HG03039 (cell line): ENCODE measurements at regions not wholly inside any gene's neighbourhood (a gene's known extent, or its start where the extent isn't known, plus 50 kb on each side); places are given as distances from the start of the nearest gene placed in this dataset.

ENCODE experiments used
- ATAC-seq: cut with Tn5 transposase; IDR thresholded peaks from one replicate; pipeline ENCODE4 v1.9.1; 2021; ENCODE audit warnings: mild to moderate bottlenecking, moderate library complexity; ENCODE audit not compliant: unreplicated experiment

DNA sequence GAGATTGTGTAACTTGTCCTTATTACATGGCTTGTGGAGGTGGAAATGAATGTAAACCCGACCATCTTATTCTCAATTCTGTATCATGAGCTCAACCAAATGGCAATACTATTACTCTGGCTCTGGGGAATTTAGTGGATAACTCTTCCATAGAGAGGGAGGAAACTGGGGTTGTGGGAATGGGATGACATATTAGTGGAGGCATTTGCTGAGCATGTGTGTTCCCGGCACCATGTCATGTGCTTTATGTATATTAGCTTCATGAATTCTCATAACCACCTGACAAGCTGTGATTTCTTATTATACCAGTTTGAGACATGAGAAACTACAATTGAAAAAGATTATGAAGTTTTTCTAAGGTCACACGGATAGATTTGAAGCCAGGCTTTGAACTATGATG, 112.8 kb upstream of the TMEFF2 start:
- no peak for ATAC-seq

GRCh38 chr2:192298664-192299063, 103.9 kb upstream of the TMEFF2 start:
- ATAC-seq: no peak

DNA sequence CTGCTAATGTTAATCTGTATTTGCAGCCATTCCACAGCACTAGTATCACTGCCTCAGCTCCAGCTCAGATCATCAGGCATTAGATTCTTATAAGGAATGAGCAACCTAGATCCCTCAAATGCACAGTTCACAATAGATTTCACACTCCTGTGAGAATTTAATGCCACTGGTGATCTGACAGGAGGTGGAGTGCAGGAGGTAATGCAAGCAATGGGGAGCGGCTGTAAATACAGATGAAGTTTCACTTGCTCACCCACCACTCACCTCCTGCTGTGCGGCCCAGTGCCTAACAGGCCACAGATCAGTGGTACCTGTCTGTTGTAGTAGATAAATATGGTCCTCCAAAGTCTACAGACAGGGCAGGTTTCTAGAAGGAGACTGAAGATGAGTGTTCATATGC, 97.7 kb upstream of the TMEFF2 start:
- no peak for ATAC-seq

- ATAC-seq: no peak
Observed at GRCh38 chr2:192288295-192288694, 93.6 kb upstream of the TMEFF2 start.

GRCh38 chr2:192286093-192286701, 91.5 kb upstream of the TMEFF2 start:
- ATAC-seq: no peak

DNA sequence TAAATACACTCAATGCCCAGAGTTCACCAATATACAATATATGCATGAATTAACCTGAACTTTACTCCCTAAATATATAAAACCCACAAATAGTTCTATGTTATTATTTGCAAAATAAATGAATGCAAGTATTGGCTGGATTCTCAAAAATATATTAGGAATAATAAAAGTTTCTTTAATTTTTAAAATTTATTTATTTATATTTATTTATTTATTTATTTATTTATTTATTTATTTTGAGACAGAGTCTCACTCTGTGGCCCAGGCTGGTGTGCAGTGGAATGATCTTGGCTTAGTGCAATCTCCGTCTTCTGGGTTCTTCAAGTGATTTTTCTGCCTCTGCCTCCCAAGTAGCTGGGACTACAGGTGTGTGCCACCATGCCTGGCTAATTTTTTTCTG, 88.7 kb upstream of the TMEFF2 start:
- ATAC-seq: no peak

DNA sequence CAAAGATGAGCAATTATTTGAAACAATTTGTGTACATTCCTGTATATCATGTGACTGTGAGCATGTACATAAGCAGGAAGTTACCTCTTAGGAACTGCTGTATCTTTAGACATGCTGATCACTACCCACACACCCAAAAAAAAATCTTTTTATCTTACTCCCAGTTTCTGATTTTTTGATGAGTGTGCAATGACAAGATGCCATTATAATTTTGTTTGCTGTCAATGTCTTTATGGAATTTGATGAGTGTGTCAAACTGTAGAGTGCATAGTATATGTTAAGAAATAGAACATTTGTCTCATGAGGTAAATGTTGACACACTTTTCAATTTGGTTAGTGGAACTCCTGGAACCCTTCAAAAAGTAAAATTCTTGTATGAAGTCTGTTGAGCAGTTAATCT, 84.0 kb upstream of the TMEFF2 start:
- ATAC-seq: no peak

DNA sequence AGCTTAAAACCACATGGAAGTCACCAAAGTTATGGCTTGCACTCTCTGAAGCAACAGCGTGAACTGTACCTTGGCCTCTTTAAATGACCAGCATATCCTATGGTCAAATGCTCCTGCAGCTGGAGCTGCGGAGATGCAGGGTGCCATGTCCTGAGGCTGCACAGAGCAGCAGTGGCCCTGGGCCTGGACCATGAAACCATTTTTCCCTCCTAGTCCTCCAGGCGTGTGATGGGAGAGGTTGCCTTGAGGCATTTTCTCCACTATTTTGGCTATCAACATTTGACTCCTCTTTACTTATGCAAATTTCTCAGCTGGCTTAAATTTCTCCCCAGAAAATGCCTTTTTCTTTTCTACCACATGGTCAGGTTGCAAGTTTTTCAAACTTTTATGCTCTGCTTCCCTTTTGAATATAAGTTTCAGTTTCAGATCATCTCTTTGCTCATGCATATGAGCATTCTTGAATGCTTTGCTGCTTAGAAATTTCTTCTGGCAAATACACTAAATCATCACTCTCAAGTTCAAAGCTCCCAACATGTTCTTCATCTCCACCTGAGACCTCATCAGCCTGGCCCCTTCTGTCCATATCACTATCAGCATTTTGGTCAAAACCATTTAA, 82.9 kb upstream of the TMEFF2 start:
- ATAC-seq: no peak

DNA sequence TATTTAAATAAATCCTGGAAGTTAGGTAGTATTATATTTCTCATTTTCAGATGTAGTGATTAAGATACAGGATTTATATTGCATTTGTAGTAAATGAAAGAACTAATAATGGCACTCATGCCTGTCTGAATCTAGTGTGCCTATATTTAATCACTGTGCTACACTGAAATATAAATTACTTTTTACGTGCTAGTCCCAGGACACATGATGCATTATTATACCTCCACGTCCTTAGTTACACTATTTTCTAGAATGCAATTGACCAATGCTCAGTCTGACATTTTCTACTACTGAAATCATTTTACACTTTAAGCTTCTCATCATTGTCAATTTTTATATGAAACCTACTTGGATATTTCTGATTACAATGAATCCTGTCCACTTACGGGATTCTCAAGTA, 80.9 kb upstream of the TMEFF2 start:
- ATAC-seq: no peak

GRCh38 chr2:192267484-192267883, 72.8 kb upstream of the TMEFF2 start:
- ATAC-seq: no peak

DNA sequence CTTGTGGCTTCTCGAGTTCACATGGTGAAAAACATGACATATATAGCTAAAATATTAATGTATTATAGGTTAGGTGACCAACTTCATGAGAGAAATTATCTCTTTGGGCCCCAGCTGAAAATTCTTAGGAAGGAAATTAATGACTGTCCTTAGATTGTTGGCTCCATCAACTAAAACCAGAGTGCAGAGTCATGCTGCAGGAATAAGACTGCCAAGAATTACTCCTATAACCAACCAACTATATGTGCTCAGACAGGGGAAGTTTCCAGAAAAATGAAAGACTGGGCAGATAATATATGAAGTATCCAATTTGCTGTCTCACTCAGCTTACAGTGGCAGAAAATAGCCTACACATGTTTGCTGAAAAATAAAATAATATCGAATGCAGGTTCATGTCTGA, 71.0 kb upstream of the TMEFF2 start:
- no peak for ATAC-seq

DNA sequence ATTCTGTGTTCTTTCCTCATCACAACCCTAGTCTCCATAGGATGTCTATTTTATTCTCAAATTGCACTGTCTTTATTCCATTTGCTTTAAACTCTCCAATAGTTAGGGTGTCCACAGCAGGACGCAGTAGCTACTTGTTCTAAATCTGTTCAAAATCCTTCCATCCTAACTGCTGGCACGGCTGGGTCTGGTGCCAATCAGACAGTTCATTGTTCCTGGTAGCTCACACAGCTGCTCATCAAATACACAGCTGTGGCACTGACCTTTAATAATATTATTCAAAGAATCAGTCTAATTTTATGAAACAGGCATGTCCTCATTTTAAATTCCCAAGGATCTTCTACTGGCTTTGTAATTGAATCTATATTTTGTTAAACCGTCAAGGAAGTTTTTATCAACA, 59.7 kb upstream of the TMEFF2 start:
- ATAC-seq: no peak

DNA sequence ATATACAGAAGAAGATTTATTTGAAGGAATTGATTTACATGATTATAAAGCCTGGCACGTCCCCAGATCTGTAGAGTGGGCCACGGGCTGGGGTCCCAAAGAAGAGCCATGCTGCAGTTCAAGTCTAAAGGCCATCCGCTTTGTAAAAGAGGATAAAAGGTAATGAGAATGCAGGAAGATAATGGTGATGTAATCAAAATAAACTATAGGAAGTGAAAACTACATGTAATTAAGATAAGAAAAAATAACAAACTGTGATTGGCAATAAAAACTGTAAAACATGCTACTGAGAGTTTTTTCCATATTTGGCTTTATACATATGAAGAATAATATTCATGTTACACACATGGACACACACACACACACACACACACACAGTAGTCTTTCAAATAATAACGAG, 59.0 kb upstream of the TMEFF2 start:
- ATAC-seq: no peak

DNA sequence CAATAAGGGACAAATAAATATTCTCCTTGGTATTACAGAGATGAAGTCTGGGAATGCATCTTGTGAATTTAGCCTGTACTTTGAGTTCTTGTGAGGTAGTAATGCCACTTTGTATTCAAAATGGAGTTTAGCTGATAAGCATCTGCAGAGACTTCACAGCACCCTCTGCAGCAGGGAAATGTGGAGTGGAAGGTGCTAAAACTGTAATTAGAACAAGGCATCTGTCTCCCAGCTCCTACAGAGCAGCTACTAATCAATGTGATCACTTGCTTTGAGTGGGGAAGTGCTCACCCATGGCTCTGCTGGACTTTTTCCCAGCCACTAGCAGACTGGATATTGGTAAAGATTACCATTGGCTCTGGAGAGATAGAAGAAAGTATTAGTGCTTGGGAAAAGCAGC, 56.2 kb upstream of the TMEFF2 start:
- no peak for ATAC-seq

DNA sequence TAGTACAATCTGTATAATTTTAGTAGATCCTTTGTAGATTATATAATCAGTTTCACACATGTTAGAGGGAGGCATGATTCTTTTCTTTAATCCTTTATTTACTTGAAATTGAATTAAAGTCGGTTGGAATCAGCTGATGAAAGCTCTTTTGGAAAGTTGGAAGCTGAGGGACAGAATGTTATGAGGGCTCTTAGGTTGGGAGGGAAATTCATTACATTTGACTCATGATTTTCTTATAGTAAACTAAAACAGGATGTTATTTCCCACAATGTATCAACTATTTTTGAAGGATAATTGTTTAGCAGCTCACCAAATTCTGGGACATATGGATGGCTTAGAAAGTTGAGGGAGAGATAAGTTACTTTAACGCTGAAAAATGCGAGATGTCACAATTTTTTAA, 52.7 kb upstream of the TMEFF2 start:
- ATAC-seq: no peak

GRCh38 chr2:192246297-192246696, 51.6 kb upstream of the TMEFF2 start:
- no peak for ATAC-seq

- ATAC-seq: no peak
Observed at GRCh38 chr2:192245329-192245728, 50.6 kb upstream of the TMEFF2 start.
